Neuronal stem cell (in vitro differentiated cells): ENCODE measurements at regions not wholly inside any gene's neighbourhood (a gene's known extent, or its start where the extent isn't known, plus 50 kb on each side); places are given as distances from the start of the nearest gene placed in this dataset.
A peak's percentile ranks its signal among the peaks of the same experiment; 100 is the strongest.

Experiments
- DNase-seq: peaks from one replicate; pipeline ENCODE4 v3.0.0-alpha.2; 2013; ENCODE audit warnings: low spot score
- H2AFZ ChIP-seq: one replicate; pipeline ENCODE4 v1.6.1; 2013; ENCODE audit warnings: mild to moderate bottlenecking, low read length, inconsistent platforms
- H2AK5ac ChIP-seq: 2 replicates; pipeline ENCODE4 v1.6.1; 2013; ENCODE audit warnings: low read depth, mild to moderate bottlenecking, inconsistent platforms, low read length, moderate library complexity, mixed read lengths
- H2BK120ac ChIP-seq: 2 replicates; pipeline ENCODE4 v1.6.1; 2013; ENCODE audit warnings: low read depth, mild to moderate bottlenecking, inconsistent platforms, low read length, moderate library complexity, mixed read lengths
- H2BK12ac ChIP-seq: one replicate; pipeline ENCODE4 v1.6.1; 2013; ENCODE audit warnings: low read length, inconsistent platforms
- H2BK15ac ChIP-seq: 2 replicates; pipeline ENCODE4 v1.6.1; 2013; ENCODE audit warnings: mild to moderate bottlenecking, low read length, inconsistent platforms, mixed read lengths
- H2BK5ac ChIP-seq: one replicate; pipeline ENCODE4 v1.6.1; 2013; ENCODE audit warnings: inconsistent platforms, mild to moderate bottlenecking, low read length, moderate library complexity
- H3K14ac ChIP-seq: one replicate; pipeline ENCODE4 v1.6.1; 2013; ENCODE audit warnings: low read length, inconsistent platforms
- H3K18ac ChIP-seq: 2 replicates; pipeline ENCODE4 v1.6.1; 2013; ENCODE audit warnings: low read length, inconsistent platforms
- H3K23ac ChIP-seq: 2 replicates; pipeline ENCODE4 v1.6.1; 2013; ENCODE audit warnings: low read depth, mild to moderate bottlenecking, mixed read lengths, low read length, inconsistent platforms; ENCODE audit not compliant: poor library complexity
- H3K27ac ChIP-seq: replicated peaks from 3 replicates; pipeline ENCODE4 v1.5.1; 2013; ENCODE audit warnings: low read length, inconsistent platforms
- H3K27me3 ChIP-seq, 3 experiments: 2 replicates each; pipeline ENCODE4 v1.6.1; 2013; ENCODE audit warnings: low read length in 3 of 3, mild to moderate bottlenecking in 2 of 3, inconsistent platforms in 1 of 3, low read depth in 1 of 3, mixed read lengths in 1 of 3, moderate library complexity in 1 of 3; ENCODE audit not compliant: control insufficient read depth in 3 of 3, insufficient read depth in 3 of 3
- H3K36me3 ChIP-seq, 2 donors: replicated peaks in 1 of 2; 2 replicates each; pipeline ENCODE4 v1.6.1; 2013; ENCODE audit warnings: low read length in 2 of 2; ENCODE audit not compliant: control insufficient read depth in 2 of 2, insufficient read depth in 2 of 2
- H3K4ac ChIP-seq: 2 replicates; pipeline ENCODE4 v1.6.1; 2013; ENCODE audit warnings: inconsistent platforms, mild to moderate bottlenecking, low read length, moderate library complexity
- H3K4me1 ChIP-seq, 2 donors: 1 replicate in 1 of 2; 2 replicates in 1 of 2; pipeline ENCODE4 v1.6.1; 2013; ENCODE audit warnings: low read length in 2 of 2, low read depth in 1 of 2; ENCODE audit not compliant: control insufficient read depth in 2 of 2, insufficient read depth in 1 of 2
- H3K4me2 ChIP-seq: one replicate; pipeline ENCODE4 v1.6.1; 2013; ENCODE audit warnings: mild to moderate bottlenecking, low read length, inconsistent platforms; ENCODE audit not compliant: insufficient read depth, poor library complexity, severe bottlenecking
- H3K4me3 ChIP-seq, 2 donors: 2 replicates each; pipeline ENCODE4 v1.5.1; 2013; ENCODE audit warnings: low read length in 2 of 2, mild to moderate bottlenecking in 2 of 2, inconsistent platforms in 1 of 2, moderate library complexity in 1 of 2
- H3K79me1 ChIP-seq: one replicate; pipeline ENCODE4 v1.6.1; 2013; ENCODE audit warnings: low read depth, mild to moderate bottlenecking, inconsistent platforms, low read length, moderate library complexity
- H3K9ac ChIP-seq: one replicate; pipeline ENCODE4 v1.6.1; 2013; ENCODE audit warnings: mild to moderate bottlenecking, low read depth, low read length, inconsistent platforms; ENCODE audit not compliant: poor library complexity
- H3K9me3 ChIP-seq, 2 donors: replicated peaks in 1 of 2; 2 replicates each; pipeline versions ENCODE3 to v1.6.1; 2013; ENCODE audit warnings: low read length in 2 of 2, mild to moderate bottlenecking in 2 of 2, inconsistent platforms in 1 of 2, low read depth in 1 of 2, mixed read lengths in 1 of 2, moderate library complexity in 1 of 2; ENCODE audit not compliant: control insufficient read depth in 2 of 2, insufficient read depth in 1 of 2
- H4K8ac ChIP-seq: one replicate; pipeline ENCODE4 v1.6.1; 2013; ENCODE audit warnings: low read depth, mild to moderate bottlenecking, inconsistent platforms, low read length, moderate library complexity
- H4K91ac ChIP-seq: one replicate; pipeline ENCODE4 v1.6.1; 2013; ENCODE audit warnings: low read length, low read depth, mild to moderate bottlenecking, inconsistent platforms; ENCODE audit not compliant: poor library complexity
- WGBS, 2 donors: extraction: QIAGEN DNeasy Blood & Tissue Kit; methylation state at CpG; one replicate each; pipeline ENCODE4 v1.1.7; 2013; ENCODE audit warnings: missing lambda C conversion rate in 2 of 2, mixed read lengths in 1 of 2; ENCODE audit not compliant: insufficient read length in 2 of 2, insufficient replicate concordance in 1 of 2; ENCODE audit errors: extremely low coverage in 2 of 2; 5-methylcytosine and 5-hydroxymethylcytosine counted together

GRCh38 chrX:39472161-39472560 is 625.6 kb downstream of the BCOR start:
- no peaks in the 10 kb centered on the region for H3K79me1 ChIP-seq
- no peak overlapping the region for H3K14ac ChIP-seq
- DNase-seq, result no peak

GRCh38 chrX:39473812-39474211 is 623.9 kb downstream of the BCOR start:
- no peaks in the 10 kb centered on the region for H3K9me3 ChIP-seq
- H3K4ac ChIP-seq, result no peak overlapping the region
- no peak overlapping the region for H2BK120ac ChIP-seq
- no peak overlapping the region for H2BK5ac ChIP-seq
- no peak overlapping the region for H3K18ac ChIP-seq
- no peak overlapping the region for H3K4me2 ChIP-seq
- H2AK5ac ChIP-seq, result no peak overlapping the region
- H3K14ac ChIP-seq, result no peak overlapping the region
- H3K79me1 ChIP-seq, result no peaks in the 10 kb centered on the region
- DNase-seq, result no peak
- H2AFZ ChIP-seq, result no peak overlapping the region
- no peak overlapping the region for H4K8ac ChIP-seq
- no peak overlapping the region for H3K27ac ChIP-seq
- H3K4me1 ChIP-seq, result peaks cover 6 to 22% of the 10 kb centered on the region in 2 donors
- H2BK12ac ChIP-seq, result no peak overlapping the region
- H3K27me3 ChIP-seq, result peaks cover 0 to 3% (median 0%) of the 10 kb centered on the region in 3 experiments
- H3K36me3 ChIP-seq, result no peaks in the 10 kb centered on the region
- no peak overlapping the region for H4K91ac ChIP-seq
- H2BK15ac ChIP-seq, result no peak overlapping the region
- H3K9ac ChIP-seq, result no peak overlapping the region
- no peak overlapping the region for H3K23ac ChIP-seq
- no CpG with 5 or more reads among the region's 2 CpGs for WGBS, 2 donors
- H3K4me3 ChIP-seq, result no peak overlapping the region

More at GRCh38 chrX:39472161-39472560, 625.6 kb downstream of the BCOR start:
- Histone ChIP-seq H4K8ac (no peak overlapping the region), H3K36me3 (no peaks in the 10 kb centered on the region), H3K18ac (no peak overlapping the region), H2AFZ (no peak overlapping the region), H3K9me3 (no peaks in the 10 kb centered on the region), H2BK12ac (no peak overlapping the region), H2AK5ac (no peak overlapping the region), H3K4me1 (peaks cover 2 to 21% of the 10 kb centered on the region in 2 donors), H2BK5ac (no peak overlapping the region), H2BK120ac (no peak overlapping the region), H3K23ac (no peak overlapping the region), H4K91ac (no peak overlapping the region), H3K27ac (no peak overlapping the region), H2BK15ac (no peak overlapping the region), H3K4me3 (no peak overlapping the region), H3K27me3 (peaks cover 0 to 3% (median 0%) of the 10 kb centered on the region in 3 experiments), H3K4me2 (no peak overlapping the region), H3K9ac (no peak overlapping the region), H3K4ac (no peak overlapping the region)
- WGBS, 2 donors, result no CpG with 5 or more reads among the region's 1 CpG

- peak overlapping the region; percentile 15 for H3K27ac ChIP-seq
- H3K9ac ChIP-seq, result no peak overlapping the region
- no peak overlapping the region for H2AK5ac ChIP-seq
- no peak for DNase-seq
- H3K9me3 ChIP-seq, result no peaks in the 10 kb centered on the region
- H3K79me1 ChIP-seq, result peaks cover 1% of the 10 kb centered on the region
- no peak overlapping the region for H3K23ac ChIP-seq
- H2BK5ac ChIP-seq, result no peak overlapping the region
- H3K18ac ChIP-seq, result no peak overlapping the region
- no peak overlapping the region for H4K91ac ChIP-seq
- H3K4me1 ChIP-seq, result peaks cover 6 to 22% of the 10 kb centered on the region in 2 donors
- H3K4me2 ChIP-seq, result no peak overlapping the region
- no peak overlapping the region for H3K4ac ChIP-seq
- no peak overlapping the region for H2BK15ac ChIP-seq
- H3K27me3 ChIP-seq, result peaks cover 0 to 3% (median 0%) of the 10 kb centered on the region in 3 experiments
- H3K36me3 ChIP-seq, result no peaks in the 10 kb centered on the region
- no peak overlapping the region for H3K4me3 ChIP-seq
- no peak overlapping the region for H4K8ac ChIP-seq
- H2AFZ ChIP-seq, result no peak overlapping the region
- H3K14ac ChIP-seq, result no peak overlapping the region
- WGBS, 2 donors, result no CpG with 5 or more reads among the region's 5 CpGs
- H2BK12ac ChIP-seq, result no peak overlapping the region
- no peak overlapping the region for H2BK120ac ChIP-seq
Measured at GRCh38 chrX:39475372-39475771, 622.4 kb downstream of the BCOR start.

- Histone ChIP-seq H3K4ac (no peak overlapping the region), H2AK5ac (peak overlapping the region; percentile 56), H3K4me2 (no peak overlapping the region), H4K8ac (no peak overlapping the region), H3K79me1 (peaks cover 1% of the 10 kb centered on the region), H2BK12ac (no peak overlapping the region), H3K9me3 (no peaks in the 10 kb centered on the region), H3K4me3 (no peak overlapping the region), H3K4me1 (peaks cover 6 to 22% of the 10 kb centered on the region in 2 donors), H3K27ac (peak overlapping the region; percentile 58), H3K14ac (no peak overlapping the region), H4K91ac (no peak overlapping the region), H3K23ac (no peak overlapping the region), H2BK5ac (no peak overlapping the region), H2BK120ac (no peak overlapping the region), H3K18ac (peak overlapping the region; percentile 76), H2BK15ac (peak overlapping the region; percentile 49), H3K27me3 (peaks cover 0 to 3% (median 0%) of the 10 kb centered on the region in 3 experiments), H3K9ac (no peak overlapping the region), H2AFZ (no peak overlapping the region), H3K36me3 (no peaks in the 10 kb centered on the region)
- WGBS, 2 donors, result no CpG with 5 or more reads among the region's 15 CpGs
- no peak for DNase-seq
Measured at GRCh38 chrX:39476604-39477021, 621.1 kb downstream of the BCOR start.
